ENCODE measurements at regions not wholly inside any gene's neighbourhood (a gene's known extent, or its start where the extent isn't known, plus 50 kb on each side); places are given as distances from the start of the nearest gene placed in this dataset.

DNA sequence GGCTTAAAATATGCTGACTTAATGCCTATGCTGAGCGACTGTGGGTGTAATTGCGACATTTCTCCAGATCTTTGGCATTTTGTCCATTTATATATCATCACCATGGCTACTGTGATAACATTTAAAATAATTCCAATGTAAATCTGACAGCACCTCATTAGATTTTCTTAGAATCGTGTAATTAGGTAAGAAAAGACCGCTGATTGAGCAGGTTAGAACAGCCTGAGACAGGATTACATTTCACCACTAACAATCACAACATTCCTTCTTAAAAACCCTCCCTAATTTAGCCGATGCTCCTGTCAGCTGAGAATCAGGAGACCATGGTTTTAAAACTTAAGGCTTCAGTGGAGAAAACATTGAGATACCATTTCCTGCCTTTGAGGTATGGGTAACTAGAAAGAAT lies 455.3 kb upstream of the PDZRN3 start:
- Histone ChIP-seq H3K27ac (ENCODE audit: low read length) (no peak overlapping the region), H3K4me3 (ENCODE audit: low read length) (no peak overlapping the region), H3K36me3 (ENCODE audit: control insufficient read depth, insufficient read depth, low read length) (no peaks in the 10 kb centered on the region), H3K27me3 (ENCODE audit: control insufficient read depth, insufficient read depth, low read length) (no peaks in the 10 kb centered on the region), H3K4me1 (ENCODE audit: control insufficient read depth, insufficient read depth, low read length) (no peaks in the 10 kb centered on the region), H3K9me3 (ENCODE audit: control insufficient read depth, insufficient read depth, low read length) (no peaks in the 10 kb centered on the region)
- no peak for DNase-seq (ENCODE audit: low read depth, low spot score)
- no CpG with 5 or more reads among the region's 5 CpGs for WGBS (ENCODE audit: insufficient coverage, insufficient read length)

DNA sequence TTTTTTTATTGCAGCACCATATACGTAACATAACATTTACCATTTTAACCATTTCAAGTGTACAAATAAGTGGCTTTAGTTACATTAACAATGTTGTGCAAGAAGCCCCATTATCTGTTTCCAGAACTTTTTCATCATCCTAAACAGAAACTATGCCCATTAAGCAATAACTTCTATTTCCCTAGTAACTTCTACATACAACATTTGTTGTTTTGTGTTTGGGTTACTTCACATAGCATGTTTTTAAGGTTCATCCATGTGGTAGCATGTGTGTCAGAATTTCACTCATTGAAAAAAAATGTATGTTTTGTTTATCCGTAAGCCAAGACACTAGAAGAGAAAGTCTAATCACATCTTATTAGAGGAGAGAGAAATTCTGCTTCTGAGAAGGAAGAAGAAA lies 450.5 kb upstream of the PDZRN3 start:
- Histone ChIP-seq H3K4me1 (ENCODE audit: control insufficient read depth, insufficient read depth, low read length) (no peaks in the 10 kb centered on the region), H3K36me3 (ENCODE audit: control insufficient read depth, insufficient read depth, low read length) (no peaks in the 10 kb centered on the region), H3K27me3 (ENCODE audit: control insufficient read depth, insufficient read depth, low read length) (no peaks in the 10 kb centered on the region), H3K27ac (ENCODE audit: low read length) (no peak overlapping the region), H3K4me3 (ENCODE audit: low read length) (no peak overlapping the region), H3K9me3 (ENCODE audit: control insufficient read depth, insufficient read depth, low read length) (no peaks in the 10 kb centered on the region)
- no peak for DNase-seq (ENCODE audit: low read depth, low spot score)
- no CpG with 5 or more reads among the region's 2 CpGs for WGBS (ENCODE audit: insufficient coverage, insufficient read length)

DNA sequence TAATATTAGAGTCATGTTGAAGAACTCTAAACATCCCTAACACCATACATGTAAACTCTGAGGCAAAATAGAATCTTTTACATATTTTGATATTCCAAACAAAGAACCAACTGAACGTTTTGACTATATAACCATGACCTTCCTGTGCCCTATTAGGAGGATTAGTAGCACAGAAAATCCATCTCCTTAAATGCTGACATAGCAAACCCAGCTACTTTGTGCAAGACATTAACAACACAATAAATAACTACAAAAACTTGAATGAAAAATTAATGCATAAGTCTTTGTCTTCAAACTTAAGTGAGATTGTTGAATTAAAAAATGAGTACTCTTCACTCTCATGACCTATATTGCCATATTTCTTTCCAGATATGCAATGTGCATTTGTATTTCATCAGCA lies 450.0 kb upstream of the PDZRN3 start:
- no peak overlapping the region for H3K27ac ChIP-seq (ENCODE audit: low read length)

DNA sequence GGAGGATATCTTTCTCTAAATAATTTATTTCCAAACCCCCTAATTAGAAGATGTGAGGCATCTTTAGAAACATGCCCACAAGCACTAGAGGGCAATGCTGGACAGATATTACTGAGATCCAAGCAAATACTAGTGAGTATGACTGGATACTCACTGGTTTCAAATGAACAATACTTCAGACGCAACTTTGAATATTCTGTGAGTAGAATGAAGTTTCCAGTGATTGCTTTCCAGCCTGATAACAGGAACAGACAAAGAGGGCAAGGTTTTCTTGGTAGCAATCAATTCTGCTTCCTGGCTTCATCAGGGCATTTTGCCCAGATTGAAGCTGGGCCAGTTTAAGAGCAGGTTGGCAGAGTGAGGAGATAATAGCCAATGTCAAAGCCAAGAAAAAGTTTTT lies 442.6 kb upstream of the PDZRN3 start:
- H3K27me3 ChIP-seq (ENCODE audit: control insufficient read depth, insufficient read depth, low read length): no peaks in the 10 kb centered on the region

More for the DNA sequence above, 450.0 kb upstream of the PDZRN3 start:
- Histone ChIP-seq H3K4me3 (ENCODE audit: low read length) (no peak overlapping the region), H3K27me3 (ENCODE audit: control insufficient read depth, insufficient read depth, low read length) (no peaks in the 10 kb centered on the region), H3K9me3 (ENCODE audit: control insufficient read depth, insufficient read depth, low read length) (no peaks in the 10 kb centered on the region), H3K36me3 (ENCODE audit: control insufficient read depth, insufficient read depth, low read length) (no peaks in the 10 kb centered on the region), H3K4me1 (ENCODE audit: control insufficient read depth, insufficient read depth, low read length) (no peaks in the 10 kb centered on the region)
- DNase-seq (ENCODE audit: low read depth, low spot score): no peak
- no CpG with 5 or more reads among the region's 1 CpG for WGBS (ENCODE audit: insufficient coverage, insufficient read length)

DNA sequence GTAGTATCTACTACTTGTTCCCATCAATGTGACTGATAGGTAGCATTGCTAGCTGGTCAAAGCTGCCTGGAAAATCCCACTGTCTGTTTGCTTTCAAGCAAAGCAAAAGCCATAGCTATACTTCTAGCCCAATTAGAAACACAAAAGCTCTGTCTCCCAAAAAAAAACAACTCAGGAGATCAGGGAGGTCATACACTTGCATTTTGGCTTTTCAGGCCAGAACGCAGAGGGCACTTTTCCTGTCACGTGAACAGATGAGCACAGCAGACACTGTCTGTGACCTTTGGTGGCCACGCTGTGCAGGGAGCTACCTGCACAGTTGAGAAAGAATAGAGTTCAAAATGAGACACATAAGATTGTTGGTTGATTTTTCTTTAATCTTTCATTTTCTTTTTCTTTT lies 441.7 kb upstream of the PDZRN3 start:
- no peak overlapping the region for H3K4me3 ChIP-seq (ENCODE audit: low read length)
- H3K4me1 ChIP-seq (ENCODE audit: control insufficient read depth, insufficient read depth, low read length): 0 out of 2 replicates have a peak, but pooled peaks cover 2% of the 10 kb centered on the region
- no peaks in the 10 kb centered on the region for H3K36me3 ChIP-seq (ENCODE audit: control insufficient read depth, insufficient read depth, low read length)
- WGBS (ENCODE audit: insufficient coverage, insufficient read length): no CpG with 5 or more reads among the region's 3 CpGs
- H3K9me3 ChIP-seq (ENCODE audit: control insufficient read depth, insufficient read depth, low read length): no peaks in the 10 kb centered on the region
- no peaks in the 10 kb centered on the region for H3K27me3 ChIP-seq (ENCODE audit: control insufficient read depth, insufficient read depth, low read length)
- no peak for DNase-seq (ENCODE audit: low read depth, low spot score)
- H3K27ac ChIP-seq (ENCODE audit: low read length): no peak overlapping the region

More for the DNA sequence above, 442.6 kb upstream of the PDZRN3 start:
- Histone ChIP-seq H3K4me3 (ENCODE audit: low read length) (no peak overlapping the region), H3K4me1 (ENCODE audit: control insufficient read depth, insufficient read depth, low read length) (0 out of 2 replicates have a peak, but pooled peaks cover 2% of the 10 kb centered on the region), H3K36me3 (ENCODE audit: control insufficient read depth, insufficient read depth, low read length) (no peaks in the 10 kb centered on the region), H3K27ac (ENCODE audit: low read length) (no peak overlapping the region), H3K9me3 (ENCODE audit: control insufficient read depth, insufficient read depth, low read length) (no peaks in the 10 kb centered on the region)
- no peak for DNase-seq (ENCODE audit: low read depth, low spot score)
- no CpG with 5 or more reads among the region's 1 CpG for WGBS (ENCODE audit: insufficient coverage, insufficient read length)

DNA sequence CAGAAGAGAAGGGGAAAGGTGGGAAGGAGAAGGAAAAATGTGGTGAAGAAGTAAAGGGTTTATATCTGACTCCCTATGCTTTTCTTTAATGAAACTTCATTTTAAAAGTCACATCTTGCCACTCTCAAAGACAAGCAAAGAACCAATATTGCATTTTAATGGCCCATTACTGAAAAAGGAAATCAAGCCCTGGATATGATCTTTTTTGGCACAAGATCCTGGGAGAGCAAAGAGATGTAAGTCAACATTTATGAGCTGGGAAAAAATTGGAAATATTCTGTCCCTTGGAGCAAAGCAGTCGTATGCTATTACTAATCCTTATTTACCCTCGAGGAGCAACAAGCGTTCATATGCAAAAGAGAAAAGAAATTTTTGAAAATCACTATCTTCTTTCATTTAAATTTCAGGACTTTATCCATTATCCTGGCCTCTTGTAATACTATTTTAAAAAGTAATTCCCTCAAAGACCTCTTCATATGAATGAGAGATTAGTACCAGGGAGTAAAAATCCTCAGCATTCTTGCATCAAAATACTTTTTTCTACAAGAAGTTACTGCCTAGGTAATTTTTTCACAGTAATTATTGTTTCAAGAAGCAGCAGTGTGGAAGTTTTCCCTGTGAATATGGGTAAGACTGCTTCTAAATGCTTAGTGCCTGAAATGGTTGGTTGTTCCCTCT lies 435.3 kb upstream of the PDZRN3 start:
- no peak overlapping the region for H3K4me3 ChIP-seq (ENCODE audit: low read length)
- H3K9me3 ChIP-seq (ENCODE audit: control insufficient read depth, insufficient read depth, low read length): no peaks in the 10 kb centered on the region
- H3K36me3 ChIP-seq (ENCODE audit: control insufficient read depth, insufficient read depth, low read length): no peaks in the 10 kb centered on the region
- DNase-seq (ENCODE audit: low read depth, low spot score): no peak
- H3K27ac ChIP-seq (ENCODE audit: low read length): no peak overlapping the region
- no peaks in the 10 kb centered on the region for H3K4me1 ChIP-seq (ENCODE audit: control insufficient read depth, insufficient read depth, low read length)
- no peaks in the 10 kb centered on the region for H3K27me3 ChIP-seq (ENCODE audit: control insufficient read depth, insufficient read depth, low read length)
- WGBS (ENCODE audit: insufficient coverage, insufficient read length): no CpG with 5 or more reads among the region's 3 CpGs

DNA sequence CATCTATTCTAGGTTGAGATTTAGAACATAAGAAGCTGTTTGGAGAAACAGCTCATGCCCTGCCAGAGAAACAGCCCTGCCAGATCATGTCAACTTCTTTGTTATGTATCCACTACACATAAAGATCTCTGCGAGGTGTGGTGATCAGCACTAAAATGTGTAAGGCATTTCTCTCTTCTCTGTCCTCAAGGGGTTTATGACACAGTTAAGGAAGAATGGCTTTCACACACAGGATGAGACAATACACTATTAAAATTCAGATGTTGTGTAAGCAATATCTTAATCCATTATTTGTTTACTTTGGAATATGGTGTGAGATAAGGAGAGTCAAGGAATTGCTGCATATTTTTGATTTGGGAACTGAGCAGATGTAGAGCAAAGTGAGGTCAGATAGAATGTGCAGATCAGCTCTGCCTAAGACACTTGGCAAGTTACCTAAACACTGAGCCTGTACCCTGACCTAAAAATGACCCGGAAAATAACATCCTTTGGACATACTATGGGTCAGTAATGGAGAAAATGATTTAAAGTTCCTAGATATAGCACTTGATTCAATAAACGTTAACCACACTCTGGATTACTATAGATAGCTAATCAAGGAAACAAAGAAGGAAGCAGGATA lies 434.7 kb upstream of the PDZRN3 start:
- Histone ChIP-seq H3K4me3 (ENCODE audit: low read length) (no peak overlapping the region), H3K27ac (ENCODE audit: low read length) (no peak overlapping the region), H3K4me1 (ENCODE audit: control insufficient read depth, insufficient read depth, low read length) (no peaks in the 10 kb centered on the region), H3K9me3 (ENCODE audit: control insufficient read depth, insufficient read depth, low read length) (no peaks in the 10 kb centered on the region), H3K36me3 (ENCODE audit: control insufficient read depth, insufficient read depth, low read length) (no peaks in the 10 kb centered on the region), H3K27me3 (ENCODE audit: control insufficient read depth, insufficient read depth, low read length) (no peaks in the 10 kb centered on the region)
- no peak for DNase-seq (ENCODE audit: low read depth, low spot score)
- WGBS (ENCODE audit: insufficient coverage, insufficient read length): no CpG with 5 or more reads among the region's 3 CpGs

DNA sequence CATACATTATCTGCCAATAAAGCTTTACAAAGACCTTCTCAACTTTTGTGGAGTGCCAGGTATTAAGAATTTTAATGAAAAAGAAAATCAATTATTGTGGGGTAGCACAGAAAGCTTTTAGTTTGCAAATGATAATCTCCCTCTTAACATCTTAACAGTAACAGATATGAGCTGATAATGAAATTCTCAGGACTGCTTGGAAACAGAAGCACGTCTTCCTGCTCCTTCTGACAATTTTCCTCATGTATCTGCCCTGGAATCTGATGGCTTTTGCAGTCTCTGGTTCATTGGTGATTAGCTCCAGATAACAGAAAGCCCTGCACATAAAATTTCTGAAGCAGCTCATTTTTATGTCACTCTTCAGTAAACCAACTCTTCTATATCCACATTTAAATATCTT lies 432.4 kb upstream of the PDZRN3 start:
- Histone ChIP-seq H3K36me3 (ENCODE audit: control insufficient read depth, insufficient read depth, low read length) (no peaks in the 10 kb centered on the region), H3K27ac (ENCODE audit: low read length) (no peak overlapping the region), H3K27me3 (ENCODE audit: control insufficient read depth, insufficient read depth, low read length) (no peaks in the 10 kb centered on the region), H3K4me1 (ENCODE audit: control insufficient read depth, insufficient read depth, low read length) (no peaks in the 10 kb centered on the region), H3K4me3 (ENCODE audit: low read length) (no peak overlapping the region), H3K9me3 (ENCODE audit: control insufficient read depth, insufficient read depth, low read length) (no peaks in the 10 kb centered on the region)
- WGBS (ENCODE audit: insufficient coverage, insufficient read length): no CpG with 5 or more reads among the region's 1 CpG
- DNase-seq (ENCODE audit: low read depth, low spot score): no peak

DNA sequence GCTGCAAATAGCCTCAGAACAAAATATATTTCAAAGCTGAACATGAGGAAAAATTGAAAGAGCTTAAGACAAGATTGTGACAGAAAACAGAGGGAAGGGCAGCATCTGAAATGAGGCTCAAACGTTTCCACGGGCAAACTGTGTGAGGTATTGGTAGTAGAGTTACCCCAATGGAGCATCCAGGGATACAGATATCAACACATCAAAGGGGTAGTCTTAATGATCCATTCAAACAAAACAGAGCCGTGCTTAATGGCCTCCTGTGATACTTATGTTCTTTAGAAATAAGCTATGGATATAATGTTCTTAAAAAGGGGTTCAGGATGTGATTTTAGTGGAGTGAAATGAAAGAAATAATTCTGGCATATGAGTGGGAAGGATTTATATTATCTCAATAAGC lies 430.3 kb upstream of the PDZRN3 start:
- H3K27ac ChIP-seq (ENCODE audit: low read length): no peak overlapping the region
- no peak for DNase-seq (ENCODE audit: low read depth, low spot score)
- no peaks in the 10 kb centered on the region for H3K9me3 ChIP-seq (ENCODE audit: control insufficient read depth, insufficient read depth, low read length)
- no CpG with 5 or more reads among the region's 3 CpGs for WGBS (ENCODE audit: insufficient coverage, insufficient read length)
- no peaks in the 10 kb centered on the region for H3K36me3 ChIP-seq (ENCODE audit: control insufficient read depth, insufficient read depth, low read length)
- H3K4me1 ChIP-seq (ENCODE audit: control insufficient read depth, insufficient read depth, low read length): no peaks in the 10 kb centered on the region
- no peak overlapping the region for H3K4me3 ChIP-seq (ENCODE audit: low read length)
- H3K27me3 ChIP-seq (ENCODE audit: control insufficient read depth, insufficient read depth, low read length): no peaks in the 10 kb centered on the region

DNA sequence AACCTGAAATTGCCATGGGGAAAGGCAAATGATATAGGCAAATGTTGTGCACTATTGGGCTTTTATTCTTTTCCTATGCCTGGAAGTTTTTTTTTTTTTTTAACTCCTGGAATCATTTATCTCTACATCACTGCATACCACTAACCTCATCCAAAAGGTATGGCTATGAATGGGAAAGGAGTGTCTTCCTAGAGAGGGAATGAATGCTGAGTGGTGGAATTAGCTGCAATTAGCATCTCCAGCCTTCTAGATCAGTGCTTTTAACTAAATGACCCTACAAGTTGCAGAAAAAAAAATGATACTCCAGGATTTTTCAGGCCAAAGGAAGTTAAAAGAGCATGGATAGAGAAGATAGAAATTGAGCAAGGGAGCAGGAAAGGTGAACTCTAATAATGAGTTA lies 429.8 kb upstream of the PDZRN3 start:
- Histone ChIP-seq H3K36me3 (ENCODE audit: control insufficient read depth, insufficient read depth, low read length) (no peaks in the 10 kb centered on the region), H3K27ac (ENCODE audit: low read length) (no peak overlapping the region)
- no peak for DNase-seq (ENCODE audit: low read depth, low spot score)

DNA sequence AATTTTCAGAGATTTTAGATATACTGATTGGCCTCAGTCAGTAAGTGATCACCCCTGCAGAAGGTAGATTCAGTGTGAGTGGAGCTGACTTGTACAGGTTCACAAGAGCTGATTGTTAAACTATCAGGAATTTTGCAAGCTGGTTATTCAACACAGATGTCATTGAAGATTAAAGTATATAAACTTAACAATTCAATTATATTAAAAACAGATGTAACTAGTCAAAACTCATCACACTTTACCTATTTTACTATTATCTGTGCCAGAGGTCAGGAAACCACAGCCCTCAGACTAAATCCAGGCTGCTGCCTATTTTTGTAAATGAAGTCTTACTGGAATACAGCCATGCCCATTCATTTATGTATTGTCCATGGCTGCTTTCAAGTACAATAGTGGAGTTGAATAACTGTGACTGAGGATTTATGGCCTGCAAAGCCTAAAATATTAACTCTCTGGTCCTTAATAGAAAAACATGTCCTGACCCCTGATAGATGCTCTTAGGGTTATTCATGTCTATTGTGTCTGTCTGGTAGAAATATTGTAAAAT lies 429.3 kb upstream of the PDZRN3 start:
- H3K4me1 ChIP-seq (ENCODE audit: control insufficient read depth, insufficient read depth, low read length): no peaks in the 10 kb centered on the region
- no peak overlapping the region for H3K27ac ChIP-seq (ENCODE audit: low read length)
- DNase-seq (ENCODE audit: low read depth, low spot score): no peak
- H3K9me3 ChIP-seq (ENCODE audit: control insufficient read depth, insufficient read depth, low read length): no peaks in the 10 kb centered on the region
- no peak overlapping the region for H3K4me3 ChIP-seq (ENCODE audit: low read length)
- H3K27me3 ChIP-seq (ENCODE audit: control insufficient read depth, insufficient read depth, low read length): no peaks in the 10 kb centered on the region
- no peaks in the 10 kb centered on the region for H3K36me3 ChIP-seq (ENCODE audit: control insufficient read depth, insufficient read depth, low read length)

More for the DNA sequence above, 429.8 kb upstream of the PDZRN3 start:
- Histone ChIP-seq H3K4me3 (ENCODE audit: low read length) (no peak overlapping the region), H3K4me1 (ENCODE audit: control insufficient read depth, insufficient read depth, low read length) (no peaks in the 10 kb centered on the region), H3K27me3 (ENCODE audit: control insufficient read depth, insufficient read depth, low read length) (no peaks in the 10 kb centered on the region), H3K9me3 (ENCODE audit: control insufficient read depth, insufficient read depth, low read length) (no peaks in the 10 kb centered on the region)
